ENCODE measurements at regions not wholly inside any gene's neighbourhood (a gene's known extent, or its start where the extent isn't known, plus 50 kb on each side); places are given as distances from the start of the nearest gene placed in this dataset.
"Not testable (repeated sequence)": the region's sequence is repeated elsewhere in the genome, so short reads cannot be mapped to it uniquely, and the experiment has no call there.

GRCh38 chr12:72214163-72214562, 58.0 kb upstream of the TRHDE start:
- H3K9me2 ChIP-seq (ENCODE audit: insufficient read depth, low read length): no peaks in the 10 kb centered on the region

GRCh38 chr12:72215287-72215686, 56.9 kb upstream of the TRHDE start:
- not testable (repeated sequence) for H3K36me3 ChIP-seq (ENCODE audit: insufficient read depth, low read length); H3K9ac ChIP-seq (ENCODE audit: low read length); H3K4me2 ChIP-seq (ENCODE audit: low read length); H3K27ac ChIP-seq (ENCODE audit: low read length); H2AFZ ChIP-seq (ENCODE audit: low read depth, low read length); H3K9me2 ChIP-seq (ENCODE audit: insufficient read depth, low read length); H3K4me3 ChIP-seq (ENCODE audit: low read length); H3K27me3 ChIP-seq (ENCODE audit: insufficient read depth, low read depth, low read length); H3K79me2 ChIP-seq (replicated peaks; ENCODE audit: insufficient read depth, low read length); H3F3A ChIP-seq (ENCODE audit: insufficient read depth, low read length, poor library complexity, severe bottlenecking); H3K9me3 ChIP-seq (ENCODE audit: low read length); H4K20me1 ChIP-seq (ENCODE audit: insufficient read depth)

More at GRCh38 chr12:72214163-72214562, 58.0 kb upstream of the TRHDE start:
- H3K27me3 ChIP-seq (ENCODE audit: insufficient read depth, low read depth, low read length): no peaks in the 10 kb centered on the region
- no peak overlapping the region for H3K4me3 ChIP-seq (ENCODE audit: low read length)
- H3K79me2 ChIP-seq (replicated peaks; ENCODE audit: insufficient read depth, low read length): no peaks in the 10 kb centered on the region
- no peak overlapping the region for H3K27ac ChIP-seq (ENCODE audit: low read length)
- H3K4me2 ChIP-seq (ENCODE audit: low read length): no peak overlapping the region
- H3K36me3 ChIP-seq (ENCODE audit: insufficient read depth, low read length): no peaks in the 10 kb centered on the region
- no peaks in the 10 kb centered on the region for H3K9me3 ChIP-seq (ENCODE audit: low read length)
- TF ChIP-seq EP300 (conservative IDR thresholded peaks at IDR 0.05; ENCODE audit: poor library complexity, severe bottlenecking) (no peak), REST (IDR thresholded peaks at IDR 0.05; ENCODE audit: borderline replicate concordance) (no peak), RAD21 (conservative IDR thresholded peaks at IDR 0.05) (no peak), SMC3 (conservative IDR thresholded peaks at IDR 0.05; ENCODE audit: poor library complexity) (no peak), POLR2AphosphoS5 (IDR thresholded peaks at IDR 0.05) (no peak), EZH2 (IDR thresholded peaks at IDR 0.05; ENCODE audit: borderline replicate concordance, insufficient read depth, low read length, poor library complexity, severe bottlenecking) (no peak), MXI1 (conservative IDR thresholded peaks at IDR 0.05; ENCODE audit: poor library complexity, severe bottlenecking) (no peak), TAF1 (IDR thresholded peaks at IDR 0.05; ENCODE audit: low read depth) (no peak)
- TF ChIP-seq, protein P1, sequence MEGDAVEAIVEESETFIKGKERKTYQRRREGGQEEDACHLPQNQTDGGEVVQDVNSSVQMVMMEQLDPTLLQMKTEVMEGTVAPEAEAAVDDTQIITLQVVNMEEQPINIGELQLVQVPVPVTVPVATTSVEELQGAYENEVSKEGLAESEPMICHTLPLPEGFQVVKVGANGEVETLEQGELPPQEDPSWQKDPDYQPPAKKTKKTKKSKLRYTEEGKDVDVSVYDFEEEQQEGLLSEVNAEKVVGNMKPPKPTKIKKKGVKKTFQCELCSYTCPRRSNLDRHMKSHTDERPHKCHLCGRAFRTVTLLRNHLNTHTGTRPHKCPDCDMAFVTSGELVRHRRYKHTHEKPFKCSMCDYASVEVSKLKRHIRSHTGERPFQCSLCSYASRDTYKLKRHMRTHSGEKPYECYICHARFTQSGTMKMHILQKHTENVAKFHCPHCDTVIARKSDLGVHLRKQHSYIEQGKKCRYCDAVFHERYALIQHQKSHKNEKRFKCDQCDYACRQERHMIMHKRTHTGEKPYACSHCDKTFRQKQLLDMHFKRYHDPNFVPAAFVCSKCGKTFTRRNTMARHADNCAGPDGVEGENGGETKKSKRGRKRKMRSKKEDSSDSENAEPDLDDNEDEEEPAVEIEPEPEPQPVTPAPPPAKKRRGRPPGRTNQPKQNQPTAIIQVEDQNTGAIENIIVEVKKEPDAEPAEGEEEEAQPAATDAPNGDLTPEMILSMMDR (IDR thresholded peaks at IDR 0.05; ENCODE audit: poor library complexity, severe bottlenecking): no peak
- H3F3A ChIP-seq (ENCODE audit: insufficient read depth, low read length, poor library complexity, severe bottlenecking): no peaks in the 10 kb centered on the region
- no peak overlapping the region for H3K9ac ChIP-seq (ENCODE audit: low read length)
- H4K20me1 ChIP-seq (ENCODE audit: insufficient read depth): no peaks in the 10 kb centered on the region
- no peak overlapping the region for H2AFZ ChIP-seq (ENCODE audit: low read depth, low read length)

GRCh38 chr12:72219937-72220336, 52.2 kb upstream of the TRHDE start:
- H3K79me2 ChIP-seq (replicated peaks; ENCODE audit: insufficient read depth, low read length): no peaks in the 10 kb centered on the region
- no peak overlapping the region for H3K9ac ChIP-seq (ENCODE audit: low read length)
- no peaks in the 10 kb centered on the region for H3F3A ChIP-seq (ENCODE audit: insufficient read depth, low read length, poor library complexity, severe bottlenecking)
- H3K4me2 ChIP-seq (ENCODE audit: low read length): no peak overlapping the region
- no peak overlapping the region for H3K27ac ChIP-seq (ENCODE audit: low read length)
- no peaks in the 10 kb centered on the region for H3K9me3 ChIP-seq (ENCODE audit: low read length)
- no peaks in the 10 kb centered on the region for H4K20me1 ChIP-seq (ENCODE audit: insufficient read depth)
- no peak overlapping the region for H3K4me3 ChIP-seq (ENCODE audit: low read length)
- TF ChIP-seq SMC3 (conservative IDR thresholded peaks at IDR 0.05; ENCODE audit: poor library complexity) (no peak), EZH2 (IDR thresholded peaks at IDR 0.05; ENCODE audit: borderline replicate concordance, insufficient read depth, low read length, poor library complexity, severe bottlenecking) (no peak), RAD21 (conservative IDR thresholded peaks at IDR 0.05) (no peak), MXI1 (conservative IDR thresholded peaks at IDR 0.05; ENCODE audit: poor library complexity, severe bottlenecking) (no peak), TAF1 (IDR thresholded peaks at IDR 0.05; ENCODE audit: low read depth) (no peak), REST (IDR thresholded peaks at IDR 0.05; ENCODE audit: borderline replicate concordance) (no peak), EP300 (conservative IDR thresholded peaks at IDR 0.05; ENCODE audit: poor library complexity, severe bottlenecking) (no peak), POLR2AphosphoS5 (IDR thresholded peaks at IDR 0.05) (no peak)
- TF ChIP-seq, protein P1 (IDR thresholded peaks at IDR 0.05; ENCODE audit: poor library complexity, severe bottlenecking): no peak
- H2AFZ ChIP-seq (ENCODE audit: low read depth, low read length): no peak overlapping the region
- no peaks in the 10 kb centered on the region for H3K27me3 ChIP-seq (ENCODE audit: insufficient read depth, low read depth, low read length)
- no peaks in the 10 kb centered on the region for H3K36me3 ChIP-seq (ENCODE audit: insufficient read depth, low read length)
- no peaks in the 10 kb centered on the region for H3K9me2 ChIP-seq (ENCODE audit: insufficient read depth, low read length)

Measured in neural cell (in vitro differentiated cells).